H1 (cell line): ENCODE measurements at regions not wholly inside any gene's neighbourhood (a gene's known extent, or its start where the extent isn't known, plus 50 kb on each side); places are given as distances from the start of the nearest gene placed in this dataset.

Experiments used
- BACH1 ChIP-seq: IDR thresholded peaks from 2 replicates; pipeline ENCODE4 v1.6.1; 2012; ENCODE audit warnings: low read length, improper control_type of control experiment
- EP300 ChIP-seq, 2 experiments: IDR thresholded peaks; 1 replicate in 1 of 2; 2 replicates in 1 of 2; pipeline ENCODE4 v1.6.1; 2011 to 2012; ENCODE audit warnings: low read depth in 2 of 2, low read length in 2 of 2, mild to moderate bottlenecking in 2 of 2, borderline replicate concordance in 1 of 2, inconsistent platforms in 1 of 2, moderate library complexity in 1 of 2
- JUN ChIP-seq: IDR thresholded peaks from 2 replicates; pipeline ENCODE4 v1.6.1; 2011; ENCODE audit warnings: low read depth, mild to moderate bottlenecking, improper control_type of control experiment, low read length
- RAD21 ChIP-seq, 2 experiments: IDR thresholded peaks in 1 of 2; conservative IDR thresholded peaks in 1 of 2; 2 replicates each; pipeline ENCODE4 v1.6.1; 2011; ENCODE audit warnings: low read depth in 2 of 2, low read length in 2 of 2, improper control_type of control experiment in 1 of 2, inconsistent platforms in 1 of 2, mild to moderate bottlenecking in 1 of 2, moderate library complexity in 1 of 2
- TF ChIP-seq, protein P1 (sequence below): IDR thresholded peaks from 2 replicates; pipeline ENCODE4 v1.6.1; 2011; ENCODE audit warnings: low read length, improper control_type of control experiment
- TF ChIP-seq, protein P2 (sequence below): IDR thresholded peaks from 2 replicates; pipeline ENCODE4 v1.6.1; 2012; ENCODE audit warnings: inconsistent platforms

DNA sequence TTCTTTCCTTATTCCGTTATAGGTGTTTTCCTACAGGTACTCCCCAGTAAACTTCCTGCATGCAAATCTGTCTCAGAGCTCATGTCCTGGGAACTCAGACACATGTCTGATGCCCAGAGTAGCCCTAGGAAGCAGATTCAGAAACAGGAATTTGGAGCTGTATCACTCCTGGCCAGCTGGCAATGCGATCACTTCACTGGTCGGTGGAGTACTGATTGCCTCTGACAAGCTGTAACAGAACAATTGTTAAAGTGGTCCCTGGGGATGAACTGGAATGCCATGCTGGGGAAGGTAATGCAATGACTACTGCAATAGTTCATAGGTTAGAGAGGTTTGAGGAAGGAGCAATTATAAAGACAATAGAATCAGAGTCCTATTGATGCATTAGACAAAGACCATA lies 131.6 kb upstream of the DOCK10 start:
- no peak for TF ChIP-seq BACH1
- TF ChIP-seq JUN: no peak
- TF ChIP-seq, protein P1, sequence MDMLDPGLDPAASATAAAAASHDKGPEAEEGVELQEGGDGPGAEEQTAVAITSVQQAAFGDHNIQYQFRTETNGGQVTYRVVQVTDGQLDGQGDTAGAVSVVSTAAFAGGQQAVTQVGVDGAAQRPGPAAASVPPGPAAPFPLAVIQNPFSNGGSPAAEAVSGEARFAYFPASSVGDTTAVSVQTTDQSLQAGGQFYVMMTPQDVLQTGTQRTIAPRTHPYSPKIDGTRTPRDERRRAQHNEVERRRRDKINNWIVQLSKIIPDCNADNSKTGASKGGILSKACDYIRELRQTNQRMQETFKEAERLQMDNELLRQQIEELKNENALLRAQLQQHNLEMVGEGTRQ: no peak
- TF ChIP-seq, protein P2, sequence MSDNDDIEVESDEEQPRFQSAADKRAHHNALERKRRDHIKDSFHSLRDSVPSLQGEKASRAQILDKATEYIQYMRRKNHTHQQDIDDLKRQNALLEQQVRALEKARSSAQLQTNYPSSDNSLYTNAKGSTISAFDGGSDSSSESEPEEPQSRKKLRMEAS: no peak
- TF ChIP-seq EP300 (IDR thresholded peaks at IDR 0.05; ENCODE audit: borderline replicate concordance in 1 of 2, low read depth in 2 of 2, low read length in 2 of 2): no peak
- no peak for TF ChIP-seq RAD21 (IDR thresholded peaks at IDR 0.05 in 1 of 2, conservative IDR thresholded peaks at IDR 0.05 in 1 of 2; ENCODE audit: low read depth in 2 of 2, low read length in 2 of 2)
